ENCODE measurements at regions not wholly inside any gene's neighbourhood (a gene's known extent, or its start where the extent isn't known, plus 50 kb on each side); places are given as distances from the start of the nearest gene placed in this dataset.

DNA sequence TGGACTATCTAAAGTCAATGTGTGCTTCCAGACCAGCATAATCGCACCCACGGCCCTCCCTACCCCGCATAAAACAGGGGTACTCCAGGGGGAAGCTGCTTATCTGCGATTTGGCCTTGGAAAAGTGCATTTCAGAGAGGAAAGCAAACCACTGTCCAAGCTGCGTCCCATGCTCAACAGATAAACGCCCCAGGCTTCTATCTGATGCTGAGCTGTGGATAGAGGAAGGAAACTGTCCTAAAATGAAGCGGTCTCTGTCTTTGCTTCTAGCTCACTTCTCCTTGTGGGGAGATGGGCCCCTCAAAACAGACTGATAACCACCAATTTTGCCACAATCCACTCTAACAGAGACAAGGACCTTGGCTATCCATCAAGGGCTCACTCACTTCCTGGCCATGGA lies 160.5 kb upstream of the TNRC6C start:
- no peak for TF ChIP-seq POLR2A (IDR thresholded peaks at IDR 0.05)
- no peak for TF ChIP-seq CTCF (IDR thresholded peaks at IDR 0.05)
- no peak for TF ChIP-seq POLR2AphosphoS5 (IDR thresholded peaks at IDR 0.05)
- TF ChIP-seq EP300 (IDR thresholded peaks at IDR 0.05): no peak

All from upper lobe of left lung (tissue), 4 donors.